Stimulated activated CD4-positive, alpha-beta T cell treated with anti-CD3 and anti-CD28 coated beads, Interleukin-2, amount 100 ng/mL, for 4 hours (primary cell): ENCODE measurements at regions not wholly inside any gene's neighbourhood (a gene's known extent, or its start where the extent isn't known, plus 50 kb on each side); places are given as distances from the start of the nearest gene placed in this dataset.

Source experiments
- DNase-seq: peaks from one replicate; pipeline ENCODE4 v3.0.0-alpha.2; 2020; ENCODE audit warnings: low read depth

DNA sequence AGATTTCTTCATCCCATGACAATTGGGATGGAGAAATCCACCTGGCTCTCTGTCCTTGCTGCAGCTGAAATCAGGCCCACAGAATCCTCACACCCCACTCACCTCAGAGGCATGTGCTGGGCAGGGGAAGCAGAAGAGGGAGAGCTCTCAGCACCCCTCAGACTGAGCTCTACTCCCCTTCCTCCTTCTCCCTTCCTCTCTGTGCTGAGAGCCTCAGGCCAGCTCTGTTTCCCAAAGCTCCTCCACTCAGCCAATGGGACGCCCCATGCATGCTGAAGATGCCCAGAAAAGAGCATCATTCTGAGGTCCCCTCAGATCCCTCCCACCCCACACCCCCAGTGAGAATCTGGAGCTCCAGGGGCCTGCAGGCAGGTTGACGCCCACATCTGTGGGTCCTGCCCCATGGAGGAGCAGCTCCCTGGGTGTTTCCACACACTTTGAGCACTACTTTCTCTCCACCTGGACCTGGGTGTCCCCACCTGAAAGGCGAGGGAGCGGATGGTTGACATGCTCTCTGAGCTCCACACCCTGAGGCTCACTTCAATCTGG is 637.7 kb upstream of the ID2 start:
- no peak for DNase-seq

DNA sequence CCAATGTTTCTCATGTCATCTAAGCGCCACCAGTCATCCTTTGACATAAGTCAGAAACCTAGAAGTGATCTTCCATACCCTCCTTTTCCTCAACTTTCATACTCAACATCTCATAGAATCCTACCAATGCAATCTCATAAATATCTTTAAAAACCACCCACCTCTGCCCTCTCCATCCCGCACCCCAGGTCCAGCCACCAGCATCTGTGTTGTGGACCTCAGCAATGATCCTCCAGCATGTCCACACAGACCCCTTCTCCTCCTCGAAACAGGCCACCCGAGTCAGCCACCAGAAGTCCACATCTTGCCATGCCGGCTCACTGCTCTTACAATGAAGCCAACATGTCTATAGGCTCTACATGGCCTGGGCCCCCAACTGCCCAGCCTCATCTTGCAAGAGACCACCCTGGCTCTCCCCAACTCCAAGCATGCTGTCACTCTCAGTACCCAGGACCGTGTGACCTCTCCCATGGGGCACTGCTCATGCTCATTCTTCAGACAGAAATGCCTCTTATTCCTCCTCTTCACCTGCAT is 636.7 kb upstream of the ID2 start:
- DNase-seq = no peak

DNA sequence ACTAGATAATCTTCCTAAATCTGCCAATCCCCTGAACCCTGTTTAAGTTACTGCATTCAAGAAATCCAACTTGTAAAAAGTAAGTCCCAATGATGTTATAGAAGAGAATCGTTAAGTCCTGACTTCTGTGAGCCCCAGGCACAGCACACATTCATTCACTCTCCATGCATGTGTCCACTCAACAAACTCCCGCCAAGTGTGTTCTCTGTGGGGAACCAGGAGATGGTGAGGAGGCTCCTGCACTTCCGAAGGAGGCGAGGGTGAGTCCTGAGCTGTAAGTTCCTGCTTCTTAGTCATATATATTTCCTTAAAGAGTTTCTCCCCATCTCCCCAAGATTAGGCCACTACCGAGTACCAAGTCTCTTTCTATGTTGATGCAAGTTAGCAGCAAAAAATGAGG is 635.0 kb upstream of the ID2 start:
- DNase-seq = no peak

DNA sequence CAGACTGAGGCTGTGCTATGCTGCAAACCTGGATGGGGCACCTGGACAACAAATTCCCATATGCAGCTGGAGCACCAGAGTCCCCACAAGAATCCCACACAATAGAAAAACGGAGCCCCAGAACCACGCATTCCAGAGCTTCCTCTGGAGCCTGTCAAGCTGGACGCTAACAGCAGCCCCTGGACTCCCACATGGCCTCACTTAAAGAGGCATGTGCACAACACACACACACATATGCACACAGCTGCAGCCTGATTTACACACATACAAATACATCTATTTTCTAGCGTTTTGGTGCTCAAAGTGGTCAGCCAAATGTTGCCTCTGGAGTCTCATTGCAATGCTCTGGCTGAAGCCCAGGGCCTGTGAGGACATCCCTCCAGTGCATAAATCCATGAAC is 632.7 kb upstream of the ID2 start:
- DNase-seq = no peak

DNA sequence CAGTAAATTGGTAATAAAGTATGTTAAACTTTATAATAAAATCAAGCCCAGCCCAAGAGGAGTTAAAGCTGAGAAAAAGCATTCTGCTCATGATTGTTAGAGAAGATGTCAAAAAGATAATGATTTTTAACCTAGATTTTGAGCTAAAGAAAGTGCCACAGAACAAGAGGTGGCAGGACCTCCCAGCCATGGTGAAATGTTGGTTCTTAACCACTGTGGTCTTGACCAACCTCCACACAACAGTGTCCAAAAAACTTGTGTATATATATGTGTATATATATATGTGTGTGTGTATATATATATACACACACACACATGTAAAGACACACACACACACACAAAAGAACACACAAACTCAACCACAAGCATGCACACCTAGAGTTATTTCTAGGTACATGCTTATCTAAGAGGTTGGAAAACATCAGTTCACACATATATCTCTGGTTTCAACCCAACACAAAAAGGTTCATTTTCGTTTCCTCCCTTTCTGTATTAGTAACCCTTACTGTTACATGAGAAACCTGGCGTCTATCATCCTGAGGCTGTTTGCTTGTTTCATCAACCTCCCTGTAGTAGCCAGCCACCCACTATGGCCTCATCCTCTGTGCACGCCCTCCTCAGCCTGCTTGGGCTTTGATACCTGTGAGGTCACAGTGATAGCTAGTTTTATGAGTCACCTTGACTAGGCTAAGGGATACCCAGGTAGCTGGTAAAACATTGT is 631.8 kb upstream of the ID2 start:
- DNase-seq = no peak

DNA sequence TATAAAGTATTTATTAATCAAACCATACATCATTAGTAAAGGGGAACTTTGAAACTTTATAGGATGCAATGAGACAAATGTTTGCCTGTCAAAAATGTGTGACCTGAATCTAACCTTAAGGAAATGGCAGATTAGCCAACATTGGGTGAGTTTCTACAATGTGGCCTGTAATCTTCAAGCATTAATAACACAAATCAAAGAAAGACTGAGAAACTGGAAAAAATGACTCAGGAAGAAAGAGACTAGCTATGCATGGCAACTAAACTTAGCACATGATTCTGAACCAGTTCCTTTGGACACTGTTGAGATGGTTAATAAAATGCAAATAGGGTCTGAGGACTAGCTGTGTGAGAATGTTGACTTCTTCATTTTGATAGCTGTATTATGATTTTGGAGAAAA is 628.6 kb upstream of the ID2 start:
- DNase-seq = no peak

DNA sequence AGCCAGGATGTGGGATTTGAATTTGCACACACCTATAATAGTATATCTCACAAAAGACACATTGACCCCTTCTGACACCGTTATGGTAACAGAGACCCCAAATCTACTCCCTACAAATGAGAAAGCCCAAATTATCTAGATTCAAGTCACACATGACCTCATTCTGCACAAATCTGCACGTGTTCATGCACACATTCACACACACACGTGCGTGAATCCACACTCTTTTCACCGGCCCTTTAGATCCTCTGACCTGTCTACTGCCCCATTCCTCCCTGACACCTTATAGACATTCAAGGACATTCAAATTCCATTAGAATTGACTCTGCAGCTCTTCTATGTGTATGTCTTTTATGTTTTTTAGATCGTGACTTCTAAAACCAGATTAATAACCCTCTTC is 627.8 kb upstream of the ID2 start:
- no peak for DNase-seq

DNA sequence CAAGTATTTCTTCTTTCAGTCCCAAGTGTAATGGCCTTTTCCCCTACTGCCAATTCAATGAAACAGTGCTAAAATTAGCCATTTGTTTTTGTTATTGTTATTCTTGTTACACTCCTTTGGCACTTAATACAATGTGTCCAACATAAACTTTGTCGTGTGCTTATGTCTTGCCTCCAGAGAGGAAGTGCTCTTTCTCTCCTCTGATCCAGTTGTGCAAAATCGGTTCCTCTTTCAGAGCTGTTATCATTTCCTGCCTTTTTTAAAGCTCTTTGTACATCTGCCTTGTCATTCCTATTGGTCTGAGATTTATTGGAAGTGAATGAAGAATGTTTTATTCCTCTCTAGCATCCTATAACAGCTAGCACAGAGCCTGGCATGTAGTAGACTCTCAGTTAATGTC is 623.2 kb upstream of the ID2 start:
- DNase-seq = no peak

DNA sequence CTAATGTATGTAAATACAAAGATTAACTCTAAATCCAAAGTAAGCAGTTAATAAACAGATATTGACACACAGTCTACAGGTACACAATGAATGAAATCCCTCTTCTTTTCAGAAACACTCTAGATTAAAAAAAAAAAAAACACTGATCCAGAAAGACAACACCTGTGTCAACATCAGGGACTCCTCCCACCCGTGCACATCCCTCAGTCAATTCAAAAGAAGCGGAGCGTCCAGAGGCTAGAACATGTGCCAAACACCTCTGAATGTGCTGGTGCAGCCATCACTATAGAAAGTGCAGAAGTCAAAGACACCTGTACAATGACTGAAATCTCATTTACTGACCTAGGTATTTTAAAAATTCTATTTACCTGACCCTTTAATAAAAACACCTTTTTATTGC is 622.6 kb upstream of the ID2 start:
- no peak for DNase-seq

DNA sequence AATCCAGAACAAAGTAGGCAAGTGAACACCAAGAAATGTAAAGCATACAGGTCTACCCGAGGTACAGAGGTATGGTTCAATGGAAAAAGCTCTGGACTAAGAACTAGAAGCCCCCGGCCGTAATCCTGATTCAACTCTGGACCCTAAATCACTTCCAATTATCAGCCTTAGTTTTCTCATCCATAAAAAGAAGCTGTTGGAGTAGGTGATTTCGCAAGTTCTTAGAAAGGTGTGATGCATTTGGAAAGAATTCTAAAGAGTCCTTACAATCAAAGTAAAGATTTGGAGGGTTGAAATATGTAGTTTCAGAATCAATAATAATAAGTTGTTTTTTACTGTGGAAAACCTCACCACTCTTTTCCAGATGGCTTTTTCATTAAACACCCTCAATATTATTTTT is 622.1 kb upstream of the ID2 start:
- DNase-seq = no peak

DNA sequence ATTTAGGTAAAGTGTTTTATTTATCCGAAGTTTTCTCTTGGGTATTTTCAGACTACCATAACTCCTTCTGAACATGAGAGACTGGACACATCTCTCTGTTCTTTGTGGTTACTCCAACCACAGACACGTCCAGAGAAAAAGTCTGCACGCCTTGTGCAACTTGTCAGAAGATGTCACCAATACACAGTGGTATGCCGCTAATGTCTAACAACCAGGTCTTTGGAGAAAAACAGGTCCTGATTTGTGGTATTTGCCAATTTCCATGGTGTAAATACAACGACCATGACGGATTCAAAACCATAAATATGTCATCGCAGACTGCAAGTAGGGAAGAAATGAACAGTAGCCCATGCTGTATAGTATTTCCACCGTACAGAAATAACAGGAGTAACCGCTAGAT is 620.6 kb upstream of the ID2 start:
- no peak for DNase-seq

DNA sequence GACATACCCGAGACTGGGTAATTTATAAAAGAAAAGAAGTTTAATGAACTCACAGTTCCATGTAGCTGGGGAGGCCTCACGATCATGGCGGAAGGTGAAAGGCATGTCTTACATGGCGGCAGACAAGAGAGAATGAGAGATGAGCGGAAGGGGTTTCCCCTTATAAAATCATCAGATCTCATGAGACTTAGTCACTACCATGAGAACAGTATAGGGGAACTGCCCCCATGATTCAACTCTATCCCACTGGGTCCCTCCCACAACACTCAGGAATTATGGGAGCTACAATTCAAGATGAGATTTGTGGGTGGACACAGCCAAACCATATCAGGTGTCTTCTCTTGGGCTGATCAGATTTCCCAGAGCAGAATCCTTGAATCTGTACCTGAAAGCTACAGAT is 617.3 kb upstream of the ID2 start:
- no peak for DNase-seq

DNA sequence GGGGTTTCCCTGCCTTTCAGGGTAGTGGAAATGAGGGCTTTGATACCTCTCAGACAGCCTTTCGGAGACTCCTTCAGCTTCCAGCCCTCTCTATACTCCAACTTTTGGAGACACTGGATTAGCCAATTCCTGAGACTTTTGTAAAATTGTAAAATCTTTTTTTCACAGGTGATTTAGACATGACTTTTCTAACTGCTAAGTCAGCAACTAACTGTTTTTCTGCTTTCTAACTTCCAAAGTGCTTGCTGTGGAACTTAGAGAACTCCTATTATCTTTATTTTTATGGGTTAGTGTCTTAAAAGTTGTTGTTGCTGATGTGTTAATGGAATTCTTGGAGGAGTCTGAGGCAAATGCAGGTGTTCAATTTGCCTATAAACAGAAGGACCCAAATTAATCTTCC is 616.7 kb upstream of the ID2 start:
- DNase-seq = no peak

DNA sequence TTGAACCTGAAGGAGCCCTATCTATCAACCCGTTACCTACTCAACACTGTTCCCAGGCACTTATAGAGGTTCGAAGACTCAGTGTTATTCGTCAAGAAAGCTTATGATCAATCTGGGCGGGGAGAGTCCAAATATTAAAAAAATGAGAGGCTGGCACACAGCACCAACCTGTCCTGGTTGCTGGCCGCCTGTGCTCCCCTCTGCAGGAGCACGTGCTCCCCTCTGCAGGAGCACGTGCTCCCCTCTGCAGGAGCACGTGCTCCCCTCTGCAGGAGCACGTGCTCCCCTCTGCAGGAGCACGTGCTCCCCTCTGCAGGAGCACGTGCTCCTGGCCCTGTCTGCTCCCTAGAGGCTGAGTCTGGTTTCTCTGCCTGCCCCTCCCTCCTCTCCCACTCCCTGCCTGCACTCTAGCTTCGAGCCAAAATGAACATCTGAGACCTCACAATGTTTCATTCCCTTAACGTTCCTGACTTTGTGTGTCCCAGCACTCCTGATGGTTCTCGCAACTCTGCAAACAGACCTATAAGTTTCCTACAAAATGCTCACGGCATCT is 614.0 kb upstream of the ID2 start:
- no peak for DNase-seq

DNA sequence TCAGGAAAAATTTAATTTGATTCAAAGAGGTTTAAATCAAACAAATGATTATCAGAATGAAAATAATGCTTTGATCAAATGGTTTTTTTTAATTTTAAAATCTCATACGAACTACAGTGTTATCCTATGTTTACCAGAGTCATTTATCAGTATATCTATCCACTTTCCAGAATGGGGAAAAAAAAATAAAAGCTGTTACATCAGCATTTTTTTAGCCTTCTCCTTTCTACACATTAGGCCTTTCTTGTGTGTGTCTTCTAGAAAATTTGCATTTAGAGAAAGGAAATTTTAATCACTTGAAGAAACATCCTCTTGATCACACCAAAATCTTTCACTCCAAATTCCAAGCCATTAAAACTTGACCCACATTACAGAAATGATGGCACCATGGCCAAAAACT is 608.9 kb upstream of the ID2 start:
- DNase-seq = no peak

DNA sequence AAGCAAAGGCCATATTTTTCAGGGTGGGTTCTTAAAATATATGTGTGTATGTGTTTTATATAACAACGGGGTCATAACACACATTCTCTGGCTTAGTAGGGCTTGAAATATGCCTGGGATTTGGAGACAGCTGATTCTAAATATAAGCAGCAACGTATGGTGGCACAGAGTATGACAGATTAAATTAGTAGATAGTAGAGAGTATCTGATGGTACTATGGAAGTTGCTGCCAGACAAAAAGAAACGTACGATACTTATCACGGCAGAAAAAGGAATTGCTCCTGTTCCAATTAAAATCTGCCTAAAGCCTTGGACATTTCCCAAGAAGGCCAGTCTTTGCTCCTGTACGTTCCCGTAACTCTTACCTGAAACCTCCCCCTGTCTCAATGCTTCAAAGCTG is 607.9 kb upstream of the ID2 start:
- no peak for DNase-seq

DNA sequence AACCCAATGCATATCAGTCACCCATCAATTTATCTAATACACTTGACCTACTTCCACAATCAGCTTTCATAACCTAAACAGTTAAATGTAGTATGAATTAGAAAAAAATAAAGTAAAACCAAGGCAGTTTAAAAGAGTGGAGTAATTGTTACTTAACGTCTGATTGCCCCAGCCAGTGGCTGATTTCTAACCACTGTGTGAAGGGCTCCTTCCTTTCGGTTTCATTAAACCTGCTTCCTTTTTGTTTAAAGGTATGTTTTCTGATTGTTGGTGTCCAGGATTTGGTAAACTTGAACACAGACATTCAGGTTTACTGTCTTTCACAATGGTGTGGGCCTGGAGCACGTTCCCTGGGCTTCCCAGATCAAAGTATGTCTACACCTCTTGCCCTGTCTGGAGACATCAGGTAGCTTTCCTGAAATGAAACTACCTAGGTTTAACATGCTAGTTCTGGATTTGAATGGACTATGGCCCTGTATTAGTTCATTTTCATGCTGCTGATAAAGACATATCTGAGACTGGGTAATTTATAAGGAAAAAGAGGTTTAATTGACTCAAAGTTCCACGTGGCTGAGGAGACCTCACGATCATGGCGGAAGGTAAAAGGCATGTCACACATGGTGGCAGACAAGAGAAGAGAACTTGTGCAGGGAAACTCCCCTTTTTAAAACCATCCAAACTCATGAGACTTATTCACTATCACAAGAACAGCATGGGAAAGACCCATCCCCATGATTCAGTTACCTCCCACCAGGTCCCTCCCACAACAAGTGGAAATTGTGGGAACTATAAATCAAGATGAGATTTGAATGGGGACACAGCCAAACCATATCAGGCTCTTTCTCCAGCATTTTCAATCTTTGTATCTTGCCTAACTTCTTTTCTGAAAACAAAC is 605.2 kb upstream of the ID2 start:
- DNase-seq = no peak

DNA sequence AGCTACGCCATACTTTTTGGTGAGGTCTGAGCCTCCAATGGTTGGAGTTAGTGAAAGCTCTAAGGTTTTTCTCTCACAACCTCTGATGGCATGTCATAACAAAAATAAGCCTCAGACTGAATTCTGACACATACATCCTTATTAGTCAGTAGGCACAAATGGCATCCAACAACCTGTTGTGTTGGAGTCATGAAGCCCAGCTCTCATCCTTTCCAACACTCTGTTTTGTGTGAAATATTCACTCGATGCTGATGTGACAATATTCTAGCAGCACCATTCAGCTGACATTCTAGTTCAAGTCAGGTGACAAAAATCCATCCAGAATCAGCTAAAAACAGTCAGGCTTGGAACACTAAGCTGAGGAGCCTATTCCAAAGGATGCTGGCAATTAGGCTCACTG is 603.2 kb upstream of the ID2 start:
- DNase-seq = no peak

DNA sequence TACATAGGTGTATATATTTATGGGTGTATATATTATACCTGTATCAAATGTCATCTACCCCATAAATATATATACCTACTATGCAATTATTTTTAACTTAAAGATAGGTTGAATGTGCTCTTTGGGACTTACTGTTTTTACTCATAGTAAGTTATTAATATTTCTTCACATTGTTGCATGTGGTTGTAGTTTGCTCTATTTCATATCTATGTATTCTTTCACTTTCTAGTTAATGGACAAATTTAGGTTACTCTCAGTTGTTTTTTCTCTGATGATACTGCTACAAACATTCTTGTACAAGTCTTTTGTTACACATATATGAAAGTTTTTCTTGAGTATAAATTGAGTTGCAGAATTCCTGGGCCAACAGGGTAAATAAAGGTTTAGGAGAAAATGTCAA is 601.8 kb upstream of the ID2 start:
- no peak for DNase-seq

DNA sequence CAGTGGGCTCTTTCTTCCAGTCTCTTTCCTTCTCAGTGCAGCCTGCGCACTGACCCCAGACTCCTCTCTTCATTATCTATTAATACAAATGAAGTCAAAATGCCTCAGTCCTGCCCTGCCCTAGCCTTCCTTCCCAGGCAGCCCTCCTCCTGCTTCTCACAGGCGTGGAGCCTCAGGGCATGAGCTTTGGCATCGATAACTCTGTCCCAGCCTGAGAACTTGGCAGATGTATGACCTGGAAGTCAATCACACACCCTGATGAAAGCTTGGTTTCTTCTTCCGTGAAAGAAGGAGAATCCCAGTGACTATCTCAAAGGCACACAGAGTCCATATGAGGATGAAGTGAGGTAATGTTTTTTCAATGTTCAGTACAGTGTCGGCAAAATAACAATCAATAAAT is 600.7 kb upstream of the ID2 start:
- no peak for DNase-seq

DNA sequence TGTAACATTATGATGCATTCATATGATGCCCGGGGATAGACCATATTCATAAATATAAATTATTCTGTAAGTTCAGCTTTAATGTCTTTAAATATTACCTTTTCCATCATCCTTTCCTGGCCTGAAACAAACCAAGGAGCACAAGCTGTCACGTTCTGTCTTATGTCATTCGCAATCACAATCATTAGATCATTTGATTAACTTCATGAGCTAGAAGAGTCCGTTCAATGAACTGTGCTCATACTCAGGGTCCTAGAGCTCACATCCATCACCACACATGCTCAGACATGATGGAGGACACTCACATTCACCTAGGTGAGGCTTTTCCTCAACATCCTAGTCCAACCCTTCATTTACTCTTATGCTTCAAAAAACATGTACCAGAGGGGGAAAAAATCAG is 599.0 kb upstream of the ID2 start:
- DNase-seq = no peak

DNA sequence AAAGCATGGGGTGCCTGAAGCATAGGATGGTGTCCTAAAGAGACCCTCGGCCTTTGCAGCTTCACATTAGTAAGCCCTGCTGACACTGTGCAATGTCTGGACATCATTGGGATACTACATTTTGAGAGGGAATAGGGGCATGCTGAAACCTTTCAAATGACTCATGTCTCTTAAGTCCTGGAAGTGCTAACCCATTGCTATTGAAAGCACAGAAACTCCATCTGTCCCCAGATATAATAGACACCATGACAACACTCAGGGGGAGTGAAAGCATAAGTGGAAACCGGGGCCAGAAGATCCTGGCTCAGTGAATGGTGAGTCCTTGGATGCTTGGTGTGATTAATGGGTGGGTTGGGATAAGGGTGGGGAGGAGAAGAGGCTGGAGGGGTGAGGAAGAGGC is 595.5 kb upstream of the ID2 start:
- no peak for DNase-seq
